SK-N-SH (cell line): ENCODE measurements at regions not wholly inside any gene's neighbourhood (a gene's known extent, or its start where the extent isn't known, plus 50 kb on each side); places are given as distances from the start of the nearest gene placed in this dataset.

Experiments
- CTCF ChIA-PET: fragments of 300-600, 350-600 bp; formaldehyde crosslinking; extraction: SDS; loops from one replicate; lab custom pipeline; 2021; lab: Yijun Ruan, JAX
- POLR2A ChIA-PET: fragments of 350-600 bp; sonication (Branson Sonifier 250); formaldehyde crosslinking; extraction: SDS; loops from one replicate; lab custom pipeline; 2020; ENCODE audit warnings: antibody characterized with exemption, inconsistent platforms; lab: Yijun Ruan, JAX
- DNase-seq: peaks from one replicate; pipeline ENCODE4 v3.0.0; 2012
- H2AFZ ChIP-seq: fragments of 200-600 bp; sonication (generic); 2 replicates; pipeline ENCODE4 v1.8.1; 2016; ENCODE audit warnings: antibody characterized with exemption, mild to moderate bottlenecking, low read depth
- H3F3A ChIP-seq: fragments of 200-600 bp; sonication (generic); replicated peaks from 2 replicates; pipeline ENCODE3; 2016; ENCODE audit warnings: antibody characterized with exemption, mild to moderate bottlenecking; ENCODE audit not compliant: insufficient read depth
- H3K27ac ChIP-seq, 2 experiments: fragments of 200-500 bp in 1 of 2; fragments of 200-600 bp in 1 of 2; sonication (Bioruptor generic) in 1 of 2; sonication (generic), shearing (Covaris generic) in 1 of 2; 2 replicates each; pipeline versions ENCODE4 v1.5.1 to v1.6.1; 2014 to 2016; ENCODE audit warnings: low read depth in 2 of 2, inconsistent platforms in 1 of 2, low read length in 1 of 2, mild to moderate bottlenecking in 1 of 2, mixed read lengths in 1 of 2
- H3K27me3 ChIP-seq: fragments of 200-600 bp; sonication (generic), shearing (Covaris generic); 2 replicates; pipeline ENCODE4 v1.6.1; 2016; ENCODE audit warnings: mixed run types; ENCODE audit not compliant: insufficient read depth
- H3K36me3 ChIP-seq, 2 experiments: fragments of 200-500 bp in 1 of 2; fragments of 200-600 bp in 1 of 2; sonication (Bioruptor generic) in 1 of 2; sonication (generic) in 1 of 2; replicated peaks in 1 of 2; 2 replicates each; pipeline versions ENCODE3 to v1.5.1; 2014 to 2016; ENCODE audit warnings: low read length in 1 of 2, mild to moderate bottlenecking in 1 of 2; ENCODE audit not compliant: insufficient read depth in 2 of 2, control insufficient read depth in 1 of 2
- H3K4me1 ChIP-seq, 2 experiments: fragments of 200-500 bp in 1 of 2; fragments of 200-600 bp in 1 of 2; sonication (Bioruptor generic) in 1 of 2; sonication (generic), shearing (Covaris generic) in 1 of 2; 2 replicates each; pipeline versions ENCODE4 v1.5.1 to v1.6.1; 2014 to 2016; ENCODE audit warnings: low read depth in 1 of 2, low read length in 1 of 2, mixed run types in 1 of 2; ENCODE audit not compliant: insufficient read depth in 2 of 2, control insufficient read depth in 1 of 2
- H3K4me2 ChIP-seq: fragments of 200-600 bp; sonication (generic), shearing (Covaris generic); 2 replicates; pipeline ENCODE4 v1.6.1; 2017; ENCODE audit warnings: mixed run types
- H3K4me3 ChIP-seq, 2 experiments: fragments of 200-500 bp in 1 of 2; fragments of 200-600 bp in 1 of 2; sonication (Bioruptor generic) in 1 of 2; sonication (generic), shearing (Covaris generic) in 1 of 2; 2 replicates each; pipeline versions ENCODE4 v1.5.1 to v1.8.1; 2014 to 2016; ENCODE audit warnings: low read depth in 2 of 2, inconsistent platforms in 1 of 2, low read length in 1 of 2, mild to moderate bottlenecking in 1 of 2, mixed read lengths in 1 of 2, moderate library complexity in 1 of 2
- H3K79me2 ChIP-seq: fragments of 200-600 bp; sonication (generic); 2 replicates; pipeline ENCODE4 v1.8.1; 2017; ENCODE audit warnings: mild to moderate bottlenecking; ENCODE audit not compliant: insufficient read depth
- H3K9ac ChIP-seq: fragments of 200-600 bp; sonication (generic); 2 replicates; pipeline ENCODE4 v1.6.1; 2017; ENCODE audit warnings: mixed run types
- H3K9me2 ChIP-seq: fragments of 200-600 bp; sonication (generic); 2 replicates; pipeline ENCODE4 v1.6.1; 2017; ENCODE audit warnings: mixed run types
- H3K9me3 ChIP-seq: fragments of 200-600 bp; sonication (generic); 2 replicates; pipeline ENCODE4 v1.6.1; 2017; ENCODE audit warnings: mixed run types, mild to moderate bottlenecking, moderate library complexity
- H4K20me1 ChIP-seq: fragments of 200-600 bp; sonication (generic); 2 replicates; pipeline ENCODE4 v1.6.1; 2017; ENCODE audit warnings: mild to moderate bottlenecking, mixed run types; ENCODE audit not compliant: insufficient read depth
- CHD2 ChIP-seq: fragments of 150-350 bp; IDR thresholded peaks from 2 replicates; pipeline ENCODE4 v1.6.1; 2018; ENCODE audit warnings: low read length; ENCODE audit not compliant: partially characterized antibody
- ELF1 ChIP-seq: IDR thresholded peaks from 2 replicates; pipeline ENCODE4 v1.4.0; 2012
- EP300 ChIP-seq, 2 experiments: IDR thresholded peaks; 2 replicates each; pipeline versions ENCODE4 v1.4.0 to v1.6.1; 2012; ENCODE audit warnings: borderline replicate concordance in 1 of 2, low read depth in 1 of 2, low read length in 1 of 2
- EZH2phosphoT487 ChIP-seq: fragments of 200-600 bp; sonication (generic); IDR thresholded peaks from 2 replicates; pipeline ENCODE4 v1.6.1; 2017; ENCODE audit warnings: low read depth, mixed run types, mild to moderate bottlenecking, antibody characterized with exemption, moderate library complexity, borderline replicate concordance
- FOSL2 ChIP-seq: IDR thresholded peaks from 2 replicates; pipeline ENCODE4 v1.4.0; 2012; ENCODE audit warnings: low read depth, mild to moderate bottlenecking, moderate library complexity, borderline replicate concordance
- FOXM1 ChIP-seq: IDR thresholded peaks from 2 replicates; pipeline ENCODE4 v1.4.0; 2012; ENCODE audit warnings: low read depth, mild to moderate bottlenecking
- GABPA ChIP-seq: IDR thresholded peaks from 2 replicates; pipeline ENCODE4 v1.4.0; 2012; ENCODE audit warnings: low read depth, mild to moderate bottlenecking
- GATA2 ChIP-seq: sonication (generic); formaldehyde crosslinking; IDR thresholded peaks from 2 replicates; pipeline ENCODE4 v1.5.0; 2020; ENCODE audit warnings: mild to moderate bottlenecking, missing genetic modification reagents
- JUND ChIP-seq: IDR thresholded peaks from 2 replicates; pipeline ENCODE4 v1.4.0; 2012
- MEF2A ChIP-seq: IDR thresholded peaks from 2 replicates; pipeline ENCODE4 v1.4.0; 2012; ENCODE audit warnings: low read depth, borderline replicate concordance
- NFIC ChIP-seq: IDR thresholded peaks from 2 replicates; pipeline ENCODE4 v1.4.0; 2012; ENCODE audit warnings: borderline replicate concordance
- NRF1 ChIP-seq: IDR thresholded peaks from 2 replicates; pipeline ENCODE4 v1.6.1; 2012; ENCODE audit warnings: low read depth, mild to moderate bottlenecking, low read length
- PBX3 ChIP-seq: IDR thresholded peaks from 2 replicates; pipeline ENCODE4; 2012
- RAD21 ChIP-seq: IDR thresholded peaks from 2 replicates; pipeline ENCODE4 v1.6.1; 2012; ENCODE audit warnings: mild to moderate bottlenecking, low read length
- RFX5 ChIP-seq: IDR thresholded peaks from 2 replicates; pipeline ENCODE4 v1.6.1; 2012; ENCODE audit warnings: mild to moderate bottlenecking, improper control_type of control experiment, low read length
- SIN3A ChIP-seq: IDR thresholded peaks from 2 replicates; pipeline ENCODE4 v1.6.1; 2012; ENCODE audit warnings: low read depth, mild to moderate bottlenecking, low read length, moderate library complexity, borderline replicate concordance
- SMC3 ChIP-seq: IDR thresholded peaks from 2 replicates; pipeline ENCODE4 v1.6.1; 2012; ENCODE audit warnings: low read depth, low read length, improper control_type of control experiment
- TCF12 ChIP-seq: IDR thresholded peaks from 2 replicates; pipeline ENCODE4 v1.4.0; 2012
- TEAD4 ChIP-seq: IDR thresholded peaks from 2 replicates; pipeline ENCODE4 v1.4.0; 2012; ENCODE audit warnings: mild to moderate bottlenecking, borderline replicate concordance; ENCODE audit not compliant: insufficient read depth
- USF1 ChIP-seq: IDR thresholded peaks from 2 replicates; pipeline ENCODE4 v1.4.0; 2012; ENCODE audit warnings: low read depth, borderline replicate concordance
- WGBS: methylation state at CpG from one replicate; pipeline ENCODE4 v1.1.6; 2017; ENCODE audit warnings: low lambda C conversion rate; 5-methylcytosine and 5-hydroxymethylcytosine counted together
- TF ChIP-seq, protein P1 (sequence below): fragments of 200-600 bp; sonication (generic); IDR thresholded peaks from 2 replicates; pipeline ENCODE4 v1.6.1; 2017; ENCODE audit warnings: antibody characterized with exemption, mild to moderate bottlenecking, moderate library complexity

GRCh38 chr1:81307786-81308185 is 492.9 kb upstream of the ADGRL2 start:
- Histone ChIP-seq H3K79me2 (no peaks in the 10 kb centered on the region), H3K36me3 (no peaks in the 10 kb centered on the region), H3K4me2 (no peak overlapping the region), H3K9ac (no peak overlapping the region), H3K4me1 (peaks cover 13 to 17% of the 10 kb centered on the region in 2 experiments; a peak in 2 of 4 replicates), H3K4me3 (peak overlapping the region in 1 of 2 experiments; percentile 25; a peak in 1 of 4 replicates), H4K20me1 (no peaks in the 10 kb centered on the region), H3K27me3 (no peaks in the 10 kb centered on the region), H3K9me2 (no peaks in the 10 kb centered on the region), H3K9me3 (no peaks in the 10 kb centered on the region), H3F3A (peaks cover 7% of the 10 kb centered on the region), H3K27ac (no peak overlapping the region; a peak in 1 of 4 replicates), H2AFZ (no peak overlapping the region)
- TF ChIP-seq JUND (no peak), GABPA (no peak), EP300 (IDR thresholded peaks at IDR 0.05; ENCODE audit: borderline replicate concordance in 1 of 2, low read depth in 1 of 2, low read length in 1 of 2) (no peak), RFX5 (no peak), TEAD4 (no peak), FOXM1 (no peak), USF1 (no peak), PBX3 (no peak), NRF1 (no peak), GATA2 (CRISPR knock-in tag) (no peak), ELF1 (no peak), NFIC (no peak), RAD21 (no peak)
- TF ChIP-seq, protein P1, sequence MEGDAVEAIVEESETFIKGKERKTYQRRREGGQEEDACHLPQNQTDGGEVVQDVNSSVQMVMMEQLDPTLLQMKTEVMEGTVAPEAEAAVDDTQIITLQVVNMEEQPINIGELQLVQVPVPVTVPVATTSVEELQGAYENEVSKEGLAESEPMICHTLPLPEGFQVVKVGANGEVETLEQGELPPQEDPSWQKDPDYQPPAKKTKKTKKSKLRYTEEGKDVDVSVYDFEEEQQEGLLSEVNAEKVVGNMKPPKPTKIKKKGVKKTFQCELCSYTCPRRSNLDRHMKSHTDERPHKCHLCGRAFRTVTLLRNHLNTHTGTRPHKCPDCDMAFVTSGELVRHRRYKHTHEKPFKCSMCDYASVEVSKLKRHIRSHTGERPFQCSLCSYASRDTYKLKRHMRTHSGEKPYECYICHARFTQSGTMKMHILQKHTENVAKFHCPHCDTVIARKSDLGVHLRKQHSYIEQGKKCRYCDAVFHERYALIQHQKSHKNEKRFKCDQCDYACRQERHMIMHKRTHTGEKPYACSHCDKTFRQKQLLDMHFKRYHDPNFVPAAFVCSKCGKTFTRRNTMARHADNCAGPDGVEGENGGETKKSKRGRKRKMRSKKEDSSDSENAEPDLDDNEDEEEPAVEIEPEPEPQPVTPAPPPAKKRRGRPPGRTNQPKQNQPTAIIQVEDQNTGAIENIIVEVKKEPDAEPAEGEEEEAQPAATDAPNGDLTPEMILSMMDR = no peak
- ChIA-PET POLR2A (no interaction called here), CTCF (no interaction called here)
- WGBS = 34% methylated on average over 5 of the region's 5 CpGs
- DNase-seq = no peak

GRCh38 chr1:81305997-81306452 is 494.7 kb upstream of the ADGRL2 start:
- Histone ChIP-seq H3K9ac (peak overlapping the region; percentile 36; the same call in 1 of the 2 replicates), H4K20me1 (no peaks in the 10 kb centered on the region), H3K4me1 (peaks cover 13 to 17% of the 10 kb centered on the region in 2 experiments; a peak in 2 of 4 replicates), H3K9me2 (no peaks in the 10 kb centered on the region), H3K4me2 (peak overlapping the region; percentile 69), H3K9me3 (no peaks in the 10 kb centered on the region), H3K36me3 (no peaks in the 10 kb centered on the region), H2AFZ (peak overlapping the region; percentile 74), H3K27me3 (no peaks in the 10 kb centered on the region), H3K79me2 (no peaks in the 10 kb centered on the region), H3K27ac (peak overlapping the region; percentile 13 to 92; a peak in 3 of 4 replicates), H3K4me3 (peak overlapping the region; percentile 52 to 62), H3F3A (peaks cover 7% of the 10 kb centered on the region)
- CTCF ChIA-PET = interaction anchor here (0.6 to 1.7 kb wide), 27 partner anchors 9 to 1088 kb away, joined by 3 to 9 read pairs (median 3); partner anchors contain the start of gene ADGRL2
- POLR2A ChIA-PET = interaction anchor here (0.7 to 2.0 kb wide), 5 partner anchors 67 to 495 kb away, joined by 3 to 26 read pairs (median 4); partner anchors contain the start of gene ADGRL2
- peak; percentile 60 for DNase-seq
- WGBS = 5% methylated on average over 7 of the region's 7 CpGs
- TF ChIP-seq TEAD4 (no peak), FOXM1 (no peak), EP300 (IDR thresholded peaks at IDR 0.05; ENCODE audit: borderline replicate concordance in 1 of 2, low read depth in 1 of 2, low read length in 1 of 2) (peak in 1 of 2 experiments; percentile 85; a peak in 1 of 4 replicates), NRF1 (no peak), TCF12 (peak; percentile 39), SIN3A (0 out of 2 replicates have a peak, but pooled peaks have one; percentile 13), FOSL2 (no peak), EZH2phosphoT487 (no peak), CHD2 (peak; percentile 70), PBX3 (no peak), MEF2A (no peak), SMC3 (peak; percentile 56)
- TF ChIP-seq, protein P1 = peak; percentile 58
